Fibroblast of peridontal ligament (primary cell): ENCODE measurements at regions not wholly inside any gene's neighbourhood (a gene's known extent, or its start where the extent isn't known, plus 50 kb on each side); places are given as distances from the start of the nearest gene placed in this dataset.

Experiments used
- DNase-seq: peaks from one replicate; pipeline ENCODE4 v3.0.0-alpha.2; 2010; ENCODE audit errors: extremely low read depth

DNA sequence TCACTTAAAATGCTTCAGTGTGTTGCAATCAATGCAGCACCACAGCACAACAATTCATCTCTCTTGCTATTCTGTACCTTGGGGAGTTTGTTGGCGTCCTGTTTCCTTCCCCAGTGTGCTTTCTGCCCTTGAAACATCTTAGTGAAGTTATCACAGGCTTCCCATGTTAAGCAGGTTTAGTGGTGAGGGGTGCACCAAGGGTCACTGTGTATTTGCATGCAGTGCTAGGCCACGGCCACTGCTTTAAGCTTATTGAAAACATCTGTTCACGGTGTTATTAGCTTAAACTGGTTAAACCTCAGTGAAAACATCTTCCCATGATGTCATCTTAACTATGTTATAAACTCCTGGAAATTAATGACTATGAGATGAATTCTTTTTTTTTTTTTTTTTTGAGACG lies 217.3 kb upstream of the GOLIM4 start:
- no peak for DNase-seq

DNA sequence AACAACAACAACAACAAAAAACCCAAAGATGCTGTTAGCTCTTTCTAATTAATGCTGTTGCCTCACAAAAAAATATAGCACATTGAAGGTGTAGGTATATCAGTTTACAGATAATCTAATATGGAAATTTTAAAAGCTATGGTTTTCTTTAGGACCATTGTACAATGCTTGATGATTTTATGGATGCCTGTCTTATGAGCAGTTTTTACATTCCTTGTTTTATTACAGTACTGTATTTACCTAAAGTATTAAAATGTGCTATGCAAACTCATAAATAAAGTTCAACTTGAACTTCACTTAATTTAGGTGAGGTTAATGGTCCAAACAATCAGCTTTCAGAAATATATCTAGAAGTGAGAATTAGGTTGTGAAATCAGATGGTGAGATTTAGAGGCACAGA lies 212.2 kb upstream of the GOLIM4 start:
- DNase-seq = no peak

DNA sequence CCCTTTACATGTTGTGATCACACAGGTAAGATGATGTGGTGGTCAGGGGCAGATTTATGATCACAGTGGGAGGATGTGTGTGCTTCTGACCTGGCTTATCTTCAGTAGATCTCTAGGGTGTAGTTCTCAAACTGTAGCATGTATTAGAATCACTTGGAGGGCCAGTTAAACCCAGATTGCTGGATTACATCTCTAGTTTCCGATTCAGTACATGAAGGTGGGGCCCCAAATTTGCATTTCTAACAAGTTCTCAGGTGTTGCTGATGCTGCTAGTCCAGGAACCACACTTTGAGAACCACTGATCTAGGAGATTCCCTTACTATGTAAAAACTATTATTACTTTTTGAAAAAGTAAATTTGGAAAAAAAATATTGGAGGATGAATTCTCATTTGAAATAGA lies 199.3 kb upstream of the GOLIM4 start:
- no peak for DNase-seq

DNA sequence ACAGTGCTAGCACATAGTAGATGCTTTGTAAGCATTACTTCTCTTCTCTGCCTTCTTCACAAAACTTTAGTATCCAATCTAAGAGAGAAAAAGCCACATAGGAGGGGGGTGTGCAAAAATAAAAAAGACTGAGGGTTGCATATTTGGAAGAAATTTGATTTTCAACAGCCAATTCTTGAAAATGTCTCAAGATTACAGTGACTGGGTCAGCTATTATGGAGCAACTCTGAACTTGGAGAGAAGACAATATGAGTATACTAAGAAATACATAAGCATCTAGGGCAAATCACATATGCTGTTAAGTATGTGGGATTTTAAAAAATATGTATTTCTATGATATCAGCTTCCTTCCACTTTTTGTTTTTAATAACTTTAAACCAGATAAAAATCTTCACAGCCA lies 196.6 kb upstream of the GOLIM4 start:
- DNase-seq = no peak

DNA sequence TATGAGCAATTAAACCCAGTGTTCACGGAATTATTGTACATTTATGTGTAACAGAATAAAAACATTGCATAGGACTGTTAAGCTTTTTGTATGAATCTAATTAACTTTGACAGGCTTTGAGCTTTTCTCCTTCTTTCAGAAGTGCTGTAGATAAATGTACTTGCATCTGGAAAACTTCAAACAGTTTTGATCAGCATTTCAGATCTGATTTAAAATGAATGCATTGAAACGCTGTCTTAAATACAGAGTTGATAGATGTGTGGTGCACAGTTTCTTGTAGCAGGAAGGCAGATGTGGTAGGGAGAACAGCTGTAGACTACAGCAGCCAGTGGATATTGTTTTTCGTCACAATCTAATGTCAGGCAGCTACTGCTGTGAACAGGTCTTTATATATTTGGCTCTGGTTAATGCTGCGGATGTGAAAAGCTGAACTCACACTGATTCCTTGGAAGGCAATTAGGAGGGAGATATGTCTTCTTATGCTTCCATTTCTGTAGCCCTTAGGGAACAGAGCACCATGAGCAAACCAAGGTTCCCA lies 193.8 kb upstream of the GOLIM4 start:
- no peak for DNase-seq

DNA sequence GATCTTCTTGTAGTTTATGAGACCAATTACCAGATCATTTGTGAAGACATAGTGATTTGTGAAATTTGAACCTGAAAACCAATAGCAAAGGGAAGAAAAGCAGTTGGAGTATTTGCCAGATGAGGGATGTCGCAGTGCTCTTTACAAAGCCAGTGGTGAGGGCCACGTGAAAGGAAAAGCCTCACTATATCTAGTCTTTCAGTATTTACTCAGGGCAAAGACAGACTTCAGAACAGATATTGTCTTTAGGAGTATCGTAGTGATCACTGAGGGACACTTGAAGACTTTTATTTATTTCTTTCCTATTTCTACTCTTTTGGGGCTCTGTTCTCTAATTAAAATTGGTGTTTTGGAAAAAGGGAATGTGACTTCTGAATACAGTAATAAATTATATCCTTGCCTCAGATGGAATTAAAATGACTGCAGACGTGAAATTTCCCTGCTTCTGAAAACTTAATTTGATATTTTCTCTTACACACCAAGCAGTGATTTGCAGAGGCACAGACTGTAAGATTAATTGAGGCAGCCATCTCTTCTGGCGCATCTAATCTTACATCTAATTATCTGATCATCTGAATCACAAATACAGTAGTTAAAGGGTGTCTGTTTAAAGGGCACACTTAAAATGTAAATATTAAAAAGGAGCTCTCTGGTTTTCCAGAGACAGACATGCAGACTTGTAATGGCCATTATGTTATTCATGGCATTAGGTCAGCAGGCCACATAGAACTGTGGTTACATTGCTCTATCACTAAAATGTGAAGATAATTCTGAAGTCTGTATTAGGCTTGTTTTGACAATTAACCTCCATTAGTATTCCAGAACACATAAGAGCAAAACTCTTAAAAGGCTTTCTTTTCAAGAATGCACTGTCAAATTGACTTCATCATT lies 193.0 kb upstream of the GOLIM4 start:
- DNase-seq = no peak

DNA sequence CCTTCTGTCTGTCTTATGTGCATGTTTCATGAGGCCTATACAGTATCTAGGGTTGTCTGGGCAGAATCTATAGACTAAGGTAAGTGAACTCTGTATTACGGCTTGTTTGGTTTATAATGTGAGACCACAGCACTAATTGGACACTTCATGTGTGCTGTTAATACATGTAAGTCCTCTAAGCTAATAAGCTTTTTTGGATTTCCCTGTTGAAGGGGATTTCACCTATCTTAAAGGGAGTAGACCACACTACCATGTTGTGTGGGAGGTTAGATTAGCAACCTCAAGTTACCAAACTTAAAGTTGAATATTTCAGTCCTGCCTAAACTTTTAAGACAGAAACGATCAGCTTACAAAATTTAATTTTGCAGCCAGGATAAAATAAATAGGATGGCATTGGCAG lies 189.8 kb upstream of the GOLIM4 start:
- DNase-seq = no peak

DNA sequence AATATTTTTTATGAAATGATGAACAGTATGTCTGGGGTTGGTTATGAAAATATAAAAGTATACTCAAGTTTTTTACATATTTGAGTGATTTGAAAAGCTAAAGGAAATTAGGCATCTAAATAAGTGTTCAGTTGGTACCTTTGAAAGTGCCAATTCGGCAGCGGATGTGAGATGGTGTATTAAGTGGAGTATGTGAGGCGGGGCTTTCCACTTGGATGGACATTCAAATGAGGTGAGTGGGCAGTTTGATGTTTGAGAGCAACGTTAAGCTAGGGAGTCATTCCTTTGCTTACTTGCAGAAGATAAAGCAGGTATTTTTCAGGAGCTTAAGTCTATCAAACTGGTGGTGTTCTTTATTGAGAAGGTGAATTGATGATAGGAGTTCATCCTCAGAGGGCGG lies 189.0 kb upstream of the GOLIM4 start:
- no peak for DNase-seq

DNA sequence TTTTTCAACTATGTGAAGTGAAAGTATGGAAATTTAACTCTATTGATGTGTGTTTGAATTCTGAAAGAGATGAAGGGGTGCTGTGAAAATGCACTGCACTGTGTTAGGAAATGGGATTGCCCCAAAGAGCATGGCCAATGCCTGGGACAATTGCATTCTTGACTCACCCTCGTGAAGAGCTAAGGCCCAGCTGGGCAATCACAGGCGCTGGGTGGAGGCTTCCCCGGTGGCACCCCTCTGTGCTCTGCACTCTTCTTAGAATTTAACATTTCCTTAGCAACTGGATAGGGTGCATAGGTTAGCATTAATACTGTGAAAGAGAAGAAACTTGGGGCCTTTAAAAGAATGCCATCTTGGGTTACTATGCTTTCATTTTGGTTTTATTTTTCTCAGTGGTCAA lies 179.9 kb upstream of the GOLIM4 start:
- DNase-seq = no peak

DNA sequence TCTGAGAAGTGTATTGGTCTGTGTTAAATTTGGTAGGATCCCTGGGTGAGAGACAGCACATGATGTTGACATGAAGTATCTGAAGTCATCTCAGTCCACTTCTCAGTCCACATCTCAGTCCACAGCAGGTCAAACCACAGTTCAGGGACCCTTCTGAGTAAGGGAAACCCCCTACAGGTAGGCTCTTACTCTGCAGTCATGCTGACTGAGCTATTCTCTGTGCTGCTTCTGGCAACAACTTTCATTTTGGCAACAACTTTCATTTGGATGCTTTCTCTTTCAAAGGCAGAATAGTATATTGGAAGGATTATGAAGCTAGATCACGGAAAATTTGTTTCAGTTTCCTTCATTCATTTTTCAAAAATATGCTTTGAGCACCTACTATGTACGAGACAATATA lies 178.2 kb upstream of the GOLIM4 start:
- DNase-seq = no peak

DNA sequence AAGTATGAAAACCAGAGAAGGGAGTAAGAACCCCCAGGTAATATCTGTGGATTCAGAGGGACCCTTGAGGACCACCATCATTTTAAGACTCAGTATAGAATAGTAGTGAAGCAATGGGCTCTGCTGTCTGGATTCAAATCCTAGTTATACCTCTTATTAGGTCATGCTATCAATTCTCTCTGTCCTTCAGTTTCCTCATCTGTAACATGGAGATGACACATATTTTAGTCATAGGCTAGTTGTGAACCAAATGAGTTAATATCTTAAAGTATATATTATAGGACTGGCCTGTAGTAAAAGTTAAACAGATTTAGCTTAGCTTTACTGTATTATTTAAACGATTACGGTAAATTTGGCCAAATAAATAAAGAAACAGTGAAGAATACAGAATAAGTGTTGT lies 177.3 kb upstream of the GOLIM4 start:
- no peak for DNase-seq

DNA sequence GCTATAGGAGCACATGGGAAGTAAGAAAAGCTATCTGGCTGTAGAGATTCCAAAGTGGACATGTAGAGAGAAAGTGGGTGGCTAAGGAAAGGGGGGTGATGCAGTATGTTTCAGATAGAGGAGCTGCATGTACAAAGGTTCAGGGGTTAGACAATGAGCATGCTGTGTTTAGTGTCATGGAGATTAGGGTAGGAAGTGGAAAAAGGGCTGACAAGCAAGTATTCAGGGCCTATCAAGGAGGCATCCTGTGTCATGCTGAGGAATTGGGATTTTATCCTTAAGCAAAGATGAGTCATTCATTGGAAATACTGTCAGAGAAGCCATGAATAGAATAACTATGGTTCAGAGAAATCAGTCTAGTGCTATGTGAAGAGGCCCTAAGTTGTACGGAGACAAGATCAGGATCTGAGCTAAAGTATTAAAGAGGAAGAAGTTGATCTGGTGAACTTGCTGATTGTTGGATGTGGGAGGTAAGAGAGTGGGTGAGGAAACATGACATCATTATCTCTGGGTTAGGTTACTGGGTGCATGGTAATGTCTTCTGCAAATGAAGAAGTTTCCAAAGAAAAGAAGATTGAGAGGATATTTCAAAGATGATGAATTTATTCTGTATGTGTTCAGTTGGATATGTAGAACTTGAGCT lies 176.7 kb upstream of the GOLIM4 start:
- DNase-seq = no peak

DNA sequence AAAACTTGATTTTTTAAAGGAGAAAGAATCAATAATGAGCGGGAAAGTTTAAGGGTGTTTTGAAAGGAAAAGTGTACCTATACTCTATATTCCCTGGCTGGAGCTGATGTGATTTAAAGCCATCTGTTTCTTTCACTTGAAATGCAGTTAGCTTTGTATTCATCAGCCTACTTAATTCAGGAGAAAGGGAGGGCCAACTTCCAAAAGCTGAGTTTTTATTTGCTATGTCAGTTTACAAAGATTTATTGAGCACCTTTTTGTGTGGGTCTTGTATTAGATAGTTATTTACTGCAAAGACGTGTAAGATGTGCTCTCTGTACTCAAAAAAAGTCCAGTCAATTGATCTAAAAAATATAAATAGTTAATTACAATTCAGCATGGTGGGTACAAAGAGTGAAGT lies 176.2 kb upstream of the GOLIM4 start:
- DNase-seq = no peak

DNA sequence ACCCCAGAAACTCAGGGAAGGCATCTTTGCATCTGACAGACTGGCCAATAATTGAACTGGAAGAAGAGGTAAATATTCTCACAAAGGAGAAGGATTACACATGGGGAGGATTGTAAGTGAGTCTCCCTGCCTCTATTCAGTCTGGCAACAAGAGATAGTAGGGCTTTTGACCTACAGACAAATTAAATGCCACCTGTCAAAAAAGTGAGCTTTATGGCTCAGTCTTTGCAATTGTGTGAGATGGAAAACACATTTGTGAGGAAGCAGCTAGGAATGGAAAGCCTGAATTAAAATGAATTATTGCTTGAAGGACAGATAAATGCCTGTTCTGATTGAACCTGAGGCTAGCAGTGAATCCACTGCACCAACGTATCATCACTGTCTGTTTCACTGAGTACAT lies 173.3 kb upstream of the GOLIM4 start:
- DNase-seq = no peak

DNA sequence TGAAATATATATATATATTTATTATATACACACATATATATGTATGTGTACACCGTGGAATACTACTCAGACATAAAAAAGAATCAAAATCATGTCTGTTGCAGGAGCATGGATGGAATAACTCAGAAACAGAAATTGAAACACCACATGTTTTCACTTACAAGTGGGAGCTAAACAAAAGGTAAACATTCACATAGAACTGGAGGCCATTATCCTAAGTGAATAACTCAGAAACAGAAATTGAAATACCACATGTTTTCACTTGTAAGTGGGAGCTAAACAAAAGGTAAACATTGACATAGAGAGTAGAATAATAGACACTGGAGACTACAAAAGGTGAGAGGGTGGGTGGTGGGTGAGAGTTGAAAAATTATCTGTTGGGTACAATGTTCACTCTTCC lies 171.5 kb upstream of the GOLIM4 start:
- DNase-seq = no peak

DNA sequence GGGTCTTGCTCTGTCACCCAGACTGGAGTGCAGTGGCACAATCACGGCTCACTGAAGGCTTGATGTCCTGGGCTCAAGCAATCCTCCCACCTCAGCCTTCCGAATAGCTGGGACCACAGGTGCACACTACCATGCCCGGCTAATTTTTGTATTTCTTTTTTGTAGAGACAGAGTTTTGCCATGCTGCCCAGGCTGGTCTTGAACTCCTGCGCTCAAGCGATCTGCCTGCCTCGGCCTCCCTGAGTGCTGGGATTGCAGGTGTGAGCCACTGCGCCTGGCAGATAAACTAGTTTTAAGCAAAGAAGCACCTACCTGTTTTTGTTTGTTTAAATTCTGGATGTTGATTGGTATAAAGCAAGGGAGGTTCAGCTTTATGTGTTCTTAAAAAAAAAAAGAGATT lies 170.6 kb upstream of the GOLIM4 start:
- DNase-seq = no peak

DNA sequence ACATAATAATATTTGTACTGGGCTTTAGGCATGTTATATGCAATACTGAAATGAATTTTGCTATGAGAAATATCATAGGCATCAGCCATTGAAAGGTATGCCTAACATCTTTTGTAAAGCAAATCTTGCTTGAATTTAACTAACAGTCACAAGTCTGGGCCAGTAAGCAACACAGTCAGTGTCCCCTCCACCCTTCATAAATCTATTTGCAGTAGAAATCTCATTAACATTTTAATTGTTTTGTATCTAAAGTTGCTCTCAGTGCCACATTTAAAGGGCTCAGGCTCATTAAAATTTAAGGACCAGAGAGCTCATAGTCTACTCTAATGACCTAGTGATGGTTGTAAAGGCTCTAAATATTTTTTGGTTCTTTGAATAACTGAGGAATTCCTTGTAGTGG lies 167.2 kb upstream of the GOLIM4 start:
- no peak for DNase-seq

DNA sequence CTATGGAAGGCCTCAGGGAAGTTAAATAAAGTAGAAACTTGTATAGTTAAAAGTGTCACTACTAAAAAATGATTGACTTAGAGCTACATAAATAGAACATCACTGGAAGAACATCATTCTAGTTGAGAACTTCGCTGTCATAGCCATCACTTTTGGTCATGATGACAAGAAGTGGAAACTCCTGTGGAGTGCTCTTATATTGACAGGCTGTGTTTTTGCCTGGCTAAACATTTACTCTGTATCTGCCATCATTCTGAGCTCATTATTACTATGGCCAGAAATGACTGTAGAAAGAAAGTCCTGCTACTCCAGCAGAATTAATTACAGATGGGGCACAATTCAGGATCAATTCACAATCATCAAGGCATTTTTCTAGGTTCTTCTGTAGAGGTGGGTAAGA lies 165.1 kb upstream of the GOLIM4 start:
- DNase-seq = no peak

DNA sequence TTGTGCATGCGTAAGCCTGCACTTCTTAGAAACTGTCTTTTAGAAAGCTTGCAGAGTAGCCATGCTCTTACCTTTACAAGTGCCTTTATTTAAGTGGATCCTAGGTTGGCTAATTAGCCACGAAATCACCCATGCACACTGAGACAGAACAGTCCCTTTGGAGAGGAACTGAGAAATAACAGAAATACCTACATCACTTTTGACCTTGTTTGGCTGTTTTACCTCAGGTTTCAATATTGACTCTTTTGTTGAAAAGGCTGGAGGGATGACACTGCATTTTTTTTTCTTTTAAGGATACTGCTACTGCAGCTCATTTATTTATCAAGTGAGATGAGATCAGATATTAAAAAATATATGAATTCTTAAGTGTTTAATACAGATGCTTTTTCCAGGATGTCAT lies 155.6 kb upstream of the GOLIM4 start:
- no peak for DNase-seq

DNA sequence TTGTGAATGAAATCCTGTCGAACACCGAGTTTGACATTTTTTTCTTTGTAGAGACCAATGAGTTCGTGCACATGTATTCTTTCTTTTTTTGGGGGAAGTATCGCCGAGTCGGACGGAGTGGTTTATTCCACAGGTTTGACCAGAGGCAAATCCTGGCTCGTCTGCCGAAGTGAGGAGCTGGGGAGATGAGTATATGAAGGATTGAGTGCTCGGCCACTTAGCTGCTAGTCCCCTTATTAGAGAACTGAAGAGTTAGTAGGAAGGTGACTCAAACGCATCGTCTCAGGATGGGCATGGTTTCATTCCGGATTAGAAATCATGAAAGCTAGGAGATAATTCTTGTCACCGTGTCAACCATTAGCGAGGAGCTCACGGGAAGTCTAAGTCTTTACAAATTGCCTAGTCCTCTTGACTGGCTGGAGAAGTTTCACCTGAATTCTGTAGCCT lies 154.7 kb upstream of the GOLIM4 start:
- DNase-seq = peak; percentile 2

DNA sequence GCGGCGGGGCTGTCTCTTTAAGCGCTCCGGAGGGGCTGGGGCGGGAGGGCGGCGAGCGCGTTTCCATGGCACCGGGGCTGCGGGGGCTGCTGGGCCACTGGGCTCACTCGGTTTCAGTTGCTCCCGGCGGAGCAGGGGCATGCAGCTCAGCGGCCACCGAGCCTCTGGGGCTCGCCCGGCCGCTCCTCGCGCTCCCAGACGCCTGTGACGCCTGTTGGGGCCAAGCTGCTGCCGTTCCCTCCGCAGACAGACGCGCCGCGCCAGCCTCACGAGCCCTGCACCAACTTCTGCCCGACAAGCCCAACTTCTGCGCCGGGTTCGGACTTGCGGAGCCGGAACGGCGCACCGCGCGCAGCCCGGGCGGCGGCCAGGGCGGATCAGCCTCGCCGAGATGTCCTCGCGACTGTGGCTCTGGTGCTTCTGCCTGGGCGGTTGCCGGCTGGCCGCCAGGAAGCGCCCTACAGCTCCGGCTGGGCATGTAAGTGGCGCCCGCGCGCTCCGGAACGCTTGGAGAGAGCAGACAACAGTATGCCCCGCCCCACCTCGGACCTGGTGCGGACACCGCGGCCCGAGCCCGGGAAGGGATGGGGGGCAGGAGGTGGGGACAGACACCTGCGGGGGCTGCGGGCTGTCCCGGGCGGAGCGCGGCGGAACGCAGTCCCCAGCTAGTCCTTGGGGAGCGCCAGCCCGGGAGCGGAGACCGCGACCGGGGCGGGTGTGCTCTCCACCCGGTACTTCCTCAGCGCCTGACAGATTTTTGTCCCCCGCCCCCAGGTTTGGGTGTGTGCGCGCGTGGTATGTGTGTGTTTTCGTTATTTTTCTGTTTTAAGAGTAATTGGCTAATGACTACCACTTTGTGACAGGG lies 154.1 kb upstream of the GOLIM4 start:
- peak; percentile 52 for DNase-seq

DNA sequence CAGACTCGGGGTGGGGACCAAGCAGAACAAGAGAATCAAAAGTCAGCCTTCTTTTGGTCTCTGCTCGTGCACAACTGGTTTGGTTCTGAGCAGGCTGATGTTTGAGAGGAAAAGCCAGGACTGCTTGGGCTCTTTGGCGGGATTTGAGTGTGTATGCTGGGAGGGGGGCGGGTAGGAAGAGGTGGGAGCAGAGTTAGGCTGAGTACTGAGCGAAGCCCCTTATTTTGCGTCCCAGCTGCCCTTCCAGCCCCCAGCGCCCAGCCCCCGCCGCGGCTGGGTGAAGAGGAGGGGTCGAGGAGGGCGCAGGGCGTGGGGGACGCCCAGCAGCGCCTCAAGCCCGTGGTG lies 153.5 kb upstream of the GOLIM4 start:
- DNase-seq = no peak
